BLaER1 (cell line): ENCODE measurements at regions not wholly inside any gene's neighbourhood (a gene's known extent, or its start where the extent isn't known, plus 50 kb on each side); places are given as distances from the start of the nearest gene placed in this dataset.
"Not testable (repeated sequence)": the region's sequence is repeated elsewhere in the genome, so short reads cannot be mapped to it uniquely, and the experiment has no call there.

Source experiments
- H3K27ac ChIP-seq: shearing (Covaris generic); formaldehyde crosslinking; 2 replicates; pipeline ENCODE4 v1.8.1; 2022
- H3K27me3 ChIP-seq: shearing (Covaris generic); formaldehyde crosslinking; 2 replicates; pipeline ENCODE4 v1.8.1; 2022
- H3K36me3 ChIP-seq: shearing (Covaris generic); formaldehyde crosslinking; 2 replicates; pipeline ENCODE4 v1.8.1; 2022
- H3K4me1 ChIP-seq: shearing (Covaris generic); formaldehyde crosslinking; 2 replicates; pipeline ENCODE4 v1.8.1; 2022
- H3K4me2 ChIP-seq: shearing (Covaris generic); formaldehyde crosslinking; 2 replicates; pipeline ENCODE4 v1.8.1; 2022
- H3K4me3 ChIP-seq: shearing (Covaris generic); formaldehyde crosslinking; 2 replicates; pipeline ENCODE4 v1.8.1; 2022
- H3K9ac ChIP-seq: shearing (Covaris generic); formaldehyde crosslinking; 2 replicates; pipeline ENCODE4 v1.8.1; 2022
- H3K9me3 ChIP-seq: shearing (Covaris generic); formaldehyde crosslinking; 2 replicates; pipeline ENCODE4 v1.8.1; 2022
- H4K20me1 ChIP-seq: shearing (Covaris generic); formaldehyde crosslinking; 2 replicates; pipeline ENCODE4 v1.8.1; 2022
- Cebpa-rat ChIP-seq: shearing (Covaris generic); IDR thresholded peaks from 2 replicates; pipeline ENCODE4 v1.8.1; 2022

- H3K4me2 ChIP-seq, result no peak overlapping the region
- H3K9ac ChIP-seq, result no peak overlapping the region
- H3K9me3 ChIP-seq, result no peaks in the 10 kb centered on the region
- H4K20me1 ChIP-seq, result no peaks in the 10 kb centered on the region
- H3K27ac ChIP-seq, result no peak overlapping the region
- TF ChIP-seq Cebpa-rat, result no peak
- no peaks in the 10 kb centered on the region for H3K36me3 ChIP-seq
- H3K4me3 ChIP-seq, result no peak overlapping the region
- no peaks in the 10 kb centered on the region for H3K27me3 ChIP-seq
- H3K4me1 ChIP-seq, result no peaks in the 10 kb centered on the region
These were observed 148.1 kb upstream of the KCTD3 start for GRCh38 chr1:215418876-215419447.

GRCh38 chr1:215421744-215422143 lies 145.4 kb upstream of the KCTD3 start:
- H3K27ac ChIP-seq, result no peak overlapping the region
- no peak for TF ChIP-seq Cebpa-rat
- H3K9ac ChIP-seq, result no peak overlapping the region
- H4K20me1 ChIP-seq, result no peaks in the 10 kb centered on the region
- H3K4me1 ChIP-seq, result no peaks in the 10 kb centered on the region
- no peak overlapping the region for H3K4me2 ChIP-seq
- H3K4me3 ChIP-seq, result no peak overlapping the region
- no peaks in the 10 kb centered on the region for H3K9me3 ChIP-seq
- no peaks in the 10 kb centered on the region for H3K27me3 ChIP-seq
- no peaks in the 10 kb centered on the region for H3K36me3 ChIP-seq

GRCh38 chr1:215423288-215423687 lies 143.8 kb upstream of the KCTD3 start:
- Histone ChIP-seq H3K4me1 (no peaks in the 10 kb centered on the region), H3K36me3 (no peaks in the 10 kb centered on the region), H3K4me2 (no peak overlapping the region), H3K9me3 (no peaks in the 10 kb centered on the region; the same call in 1 of the 2 replicates), H3K27me3 (no peaks in the 10 kb centered on the region), H3K4me3 (no peak overlapping the region), H3K9ac (no peak overlapping the region), H4K20me1 (no peaks in the 10 kb centered on the region), H3K27ac (no peak overlapping the region)
- TF ChIP-seq Cebpa-rat, result no peak

GRCh38 chr1:215425138-215425537 lies 142.0 kb upstream of the KCTD3 start:
- TF ChIP-seq Cebpa-rat, result no peak
- Histone ChIP-seq H3K4me1 (no peaks in the 10 kb centered on the region), H3K27me3 (no peaks in the 10 kb centered on the region), H3K9ac (no peak overlapping the region), H3K36me3 (no peaks in the 10 kb centered on the region), H4K20me1 (no peaks in the 10 kb centered on the region), H3K4me2 (no peak overlapping the region), H3K9me3 (no peaks in the 10 kb centered on the region; the same call in 1 of the 2 replicates), H3K27ac (no peak overlapping the region), H3K4me3 (no peak overlapping the region)

- H3K4me2 ChIP-seq, result no peak overlapping the region
These were observed 141.0 kb upstream of the KCTD3 start for GRCh38 chr1:215426101-215426500.

GRCh38 chr1:215432483-215433227 lies 134.4 kb upstream of the KCTD3 start:
- H3K4me3 ChIP-seq, H3K27ac ChIP-seq, H3K9me3 ChIP-seq, H3K27me3 ChIP-seq, H4K20me1 ChIP-seq, H3K36me3 ChIP-seq, H3K9ac ChIP-seq: not testable (repeated sequence)
- Histone ChIP-seq H3K4me2 (peak overlapping the region; percentile 37), H3K4me1 (peaks cover 11% of the 10 kb centered on the region)

More at GRCh38 chr1:215426101-215426500, 141.0 kb upstream of the KCTD3 start:
- Histone ChIP-seq H3K4me1 (no peaks in the 10 kb centered on the region), H3K36me3 (no peaks in the 10 kb centered on the region), H3K27me3 (no peaks in the 10 kb centered on the region), H3K27ac (no peak overlapping the region), H3K9ac (no peak overlapping the region), H3K9me3 (no peaks in the 10 kb centered on the region; the same call in 1 of the 2 replicates), H3K4me3 (no peak overlapping the region), H4K20me1 (no peaks in the 10 kb centered on the region)
- no peak for TF ChIP-seq Cebpa-rat

- Histone ChIP-seq H3K27me3 (no peaks in the 10 kb centered on the region), H4K20me1 (no peaks in the 10 kb centered on the region), H3K27ac (no peak overlapping the region), H3K9ac (no peak overlapping the region), H3K4me2 (peak overlapping the region; percentile 37), H3K4me3 (no peak overlapping the region), H3K4me1 (peaks cover 11% of the 10 kb centered on the region), H3K36me3 (no peaks in the 10 kb centered on the region), H3K9me3 (no peaks in the 10 kb centered on the region; the same call in 1 of the 2 replicates)
- no peak for TF ChIP-seq Cebpa-rat
These were observed 133.9 kb upstream of the KCTD3 start for GRCh38 chr1:215433237-215433636.

GRCh38 chr1:215439549-215439948 lies 127.6 kb upstream of the KCTD3 start:
- Histone ChIP-seq H3K27me3 (no peaks in the 10 kb centered on the region), H3K9me3 (no peaks in the 10 kb centered on the region), H3K36me3 (no peaks in the 10 kb centered on the region), H3K9ac (no peak overlapping the region), H3K4me2 (no peak overlapping the region), H3K4me1 (no peaks in the 10 kb centered on the region), H3K4me3 (no peak overlapping the region), H4K20me1 (no peaks in the 10 kb centered on the region), H3K27ac (no peak overlapping the region)
- no peak for TF ChIP-seq Cebpa-rat

- H4K20me1 ChIP-seq, result no peaks in the 10 kb centered on the region
- TF ChIP-seq Cebpa-rat, result no peak
- H3K4me2 ChIP-seq, result no peak overlapping the region
- H3K27ac ChIP-seq, result no peak overlapping the region
- H3K36me3 ChIP-seq, result no peaks in the 10 kb centered on the region
- no peaks in the 10 kb centered on the region for H3K9me3 ChIP-seq
- H3K27me3 ChIP-seq, result no peaks in the 10 kb centered on the region
- no peaks in the 10 kb centered on the region for H3K4me1 ChIP-seq
- no peak overlapping the region for H3K4me3 ChIP-seq
- no peak overlapping the region for H3K9ac ChIP-seq
These were observed 122.2 kb upstream of the KCTD3 start for GRCh38 chr1:215444715-215445414.

- not testable (repeated sequence) for H3K4me3 ChIP-seq, H4K20me1 ChIP-seq, H3K36me3 ChIP-seq, H3K4me2 ChIP-seq, H3K9ac ChIP-seq, H3K9me3 ChIP-seq, H3K27ac ChIP-seq, H3K4me1 ChIP-seq, H3K27me3 ChIP-seq
These were observed 119.1 kb upstream of the KCTD3 start for GRCh38 chr1:215448014-215448413.

- not testable (repeated sequence) for H3K4me2 ChIP-seq, H3K4me3 ChIP-seq, H3K9ac ChIP-seq
These were observed 118.0 kb upstream of the KCTD3 start for GRCh38 chr1:215449147-215449546.

More at GRCh38 chr1:215449147-215449546, 118.0 kb upstream of the KCTD3 start:
- not testable (repeated sequence) for H3K4me1 ChIP-seq, H3K27ac ChIP-seq, H3K9me3 ChIP-seq, H3K36me3 ChIP-seq, H4K20me1 ChIP-seq, H3K27me3 ChIP-seq
